Embryonic facial prominence (tissue), 1 donor: ENCODE measurements at regions not wholly inside any gene's neighbourhood (a gene's known extent, or its start where the extent isn't known, plus 50 kb on each side); places are given as distances from the start of the nearest gene placed in this dataset.

Source experiments
- DNase-seq: peaks from one replicate; pipeline ENCODE4 v3.0.0-alpha.2; 2016; ENCODE audit errors: extremely low spot score

DNA sequence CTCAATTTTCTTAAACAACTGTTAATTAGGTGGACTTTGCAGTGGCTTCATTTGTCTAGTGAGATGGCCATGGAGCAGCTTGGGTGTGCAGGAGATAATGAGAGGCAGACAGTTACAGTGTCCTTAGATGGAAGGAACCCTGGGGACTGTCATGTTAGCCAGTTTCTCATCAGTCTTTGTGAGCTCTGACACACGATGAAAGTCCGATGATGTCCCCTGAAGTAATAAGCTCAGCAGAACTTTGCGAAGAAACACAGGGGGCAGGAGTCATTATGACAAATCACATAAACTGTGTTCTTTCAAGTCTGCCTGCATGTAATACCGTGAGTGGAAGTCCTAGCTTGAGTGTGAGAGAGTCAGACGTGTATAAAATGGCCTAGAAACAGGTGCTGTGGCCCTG lies 201.8 kb downstream of the DRD1 start:
- no peak for DNase-seq

- no peak for DNase-seq
Measured at GRCh38 chr5:175238326-175238725, 205.7 kb downstream of the DRD1 start.

GRCh38 chr5:175236176-175236575 lies 207.8 kb downstream of the DRD1 start:
- DNase-seq, result no peak

DNA sequence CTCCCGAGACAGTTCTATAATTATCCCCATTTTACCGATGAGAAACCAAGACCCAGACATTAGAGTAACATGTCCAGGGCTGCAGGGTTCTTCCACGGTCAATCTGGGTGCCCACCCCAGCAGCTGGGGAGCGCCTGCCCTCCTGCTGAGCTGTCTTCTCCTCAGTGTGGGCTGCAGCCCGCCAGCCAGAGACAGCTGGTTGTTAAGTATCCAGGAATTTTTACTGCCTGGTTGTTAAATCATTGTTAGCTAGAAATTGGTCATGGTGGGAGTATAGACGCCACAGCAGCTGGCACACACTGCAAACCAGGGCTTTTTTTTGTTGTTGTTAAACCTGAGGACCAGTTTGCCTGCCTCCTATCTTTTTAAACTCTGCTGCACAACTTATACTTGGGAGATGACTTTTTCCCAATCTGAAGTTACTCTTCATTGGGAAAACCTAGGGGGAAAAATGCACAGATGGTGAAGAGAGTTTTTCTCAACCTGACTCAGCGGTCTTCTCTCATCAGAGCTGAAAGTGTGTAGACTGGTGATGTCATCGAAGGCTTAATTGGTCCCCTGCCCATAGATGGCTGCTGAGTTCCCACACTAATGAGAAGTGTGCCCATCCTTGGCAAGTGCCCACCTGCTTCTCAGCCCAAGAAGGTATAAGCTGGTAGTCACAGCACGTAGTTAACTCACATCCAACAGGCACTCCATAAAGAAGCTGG lies 208.6 kb downstream of the DRD1 start:
- DNase-seq, result no peak

- no peak for DNase-seq
Measured at GRCh38 chr5:175230299-175230698, 213.7 kb downstream of the DRD1 start.

GRCh38 chr5:175226506-175226905 lies 217.5 kb downstream of the DRD1 start:
- DNase-seq, result no peak

GRCh38 chr5:175223291-175223690 lies 220.7 kb downstream of the DRD1 start:
- DNase-seq, result no peak

DNA sequence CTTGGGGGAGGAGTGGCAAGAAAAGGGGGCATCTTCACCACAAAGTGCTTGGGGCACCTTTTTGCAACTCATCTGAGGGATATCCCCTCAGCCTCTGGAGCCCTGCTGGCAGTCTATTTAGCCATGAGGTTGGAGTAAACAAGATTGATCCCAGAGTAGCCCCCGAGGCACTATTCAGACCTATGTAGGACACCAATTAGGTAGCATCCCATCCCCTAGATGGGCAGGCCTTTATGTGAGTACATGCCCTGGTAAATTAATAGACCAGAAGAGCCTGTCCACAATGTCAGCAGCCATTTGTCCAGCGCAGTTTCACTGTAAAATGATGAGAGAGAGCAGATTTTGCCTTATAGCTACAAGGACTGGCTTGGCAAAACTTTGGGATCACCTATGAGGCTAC lies 221.4 kb downstream of the DRD1 start:
- DNase-seq, result no peak

GRCh38 chr5:175220549-175220948 lies 223.4 kb downstream of the DRD1 start:
- no peak for DNase-seq

DNA sequence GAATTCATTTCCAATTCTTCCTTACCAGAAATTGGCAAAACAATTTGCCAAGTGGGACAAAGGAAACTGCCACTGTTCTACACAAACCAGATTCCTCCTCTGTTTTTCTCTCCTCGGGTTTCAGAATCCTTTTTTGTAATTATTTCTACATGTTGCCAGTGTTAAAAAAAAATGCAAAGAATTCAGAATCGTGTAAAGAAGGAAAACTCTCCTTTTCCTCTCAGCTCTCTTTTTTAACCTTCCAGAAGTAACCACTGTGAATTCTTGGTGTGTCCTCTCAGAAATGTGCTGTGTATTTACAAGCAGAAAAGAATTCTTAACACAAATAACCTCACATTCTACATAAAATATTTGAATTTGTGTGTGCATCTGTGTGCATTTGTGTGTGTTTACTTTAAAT lies 224.6 kb downstream of the DRD1 start:
- no peak for DNase-seq

- DNase-seq, result no peak
Measured at GRCh38 chr5:175216991-175217390, 227.0 kb downstream of the DRD1 start.

DNA sequence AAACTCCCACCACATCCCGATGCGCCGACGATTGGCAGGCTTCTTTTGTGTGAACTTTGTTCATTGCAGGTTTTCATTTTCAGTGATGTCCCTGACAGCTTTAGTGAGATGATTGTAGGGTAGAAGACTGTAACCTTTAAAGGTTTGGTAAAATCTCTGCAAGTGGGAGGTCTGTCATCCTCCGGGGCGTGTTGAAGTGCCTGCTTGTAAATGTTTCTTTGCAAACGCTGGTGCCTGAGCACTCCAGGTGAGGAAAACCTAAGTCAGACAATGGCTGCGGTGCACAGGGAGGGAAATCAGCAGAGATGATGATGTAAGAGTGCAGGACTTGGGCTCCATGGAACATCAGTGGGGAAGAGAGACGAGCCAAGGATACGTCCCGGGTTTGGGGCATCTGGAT lies 228.1 kb downstream of the DRD1 start:
- no peak for DNase-seq

GRCh38 chr5:175214152-175214551 lies 229.8 kb downstream of the DRD1 start:
- DNase-seq, result no peak

DNA sequence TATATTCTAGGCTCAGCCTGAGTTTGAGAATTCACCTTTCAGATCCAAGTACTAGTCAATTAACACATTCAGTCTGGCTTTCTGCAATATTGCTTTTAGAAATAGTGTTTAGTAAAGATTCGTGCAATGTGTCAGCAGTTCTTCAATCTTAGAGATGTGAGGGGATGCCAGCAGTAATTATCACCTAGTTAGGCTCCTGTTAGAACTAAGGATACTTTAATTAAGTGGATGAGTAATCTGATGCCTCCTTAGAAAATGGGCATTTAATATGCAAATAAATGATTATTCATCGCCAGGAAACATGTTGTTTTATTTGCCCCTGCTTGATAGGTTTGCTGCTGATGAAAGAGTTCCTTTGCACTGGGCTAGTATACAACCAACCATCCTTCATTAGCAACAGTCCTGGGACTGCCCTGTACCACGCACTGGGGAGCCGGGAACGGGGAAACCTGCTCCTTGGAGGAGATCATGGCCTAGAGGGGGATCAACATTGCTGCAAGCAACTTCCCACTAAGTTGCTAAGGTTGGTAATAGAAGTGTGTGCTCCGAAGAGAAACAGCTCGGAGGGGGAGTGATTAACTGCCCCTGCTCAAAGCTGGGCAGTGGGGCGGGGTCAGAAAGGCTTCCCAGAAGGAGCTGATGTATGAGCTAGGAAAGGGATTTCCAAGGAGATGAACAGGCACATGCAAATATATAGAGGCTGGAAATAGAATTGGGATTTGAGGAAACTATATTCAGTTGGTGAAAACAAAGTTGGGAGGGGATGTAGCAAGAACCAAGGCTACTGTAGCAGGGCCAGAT lies 231.8 kb downstream of the DRD1 start:
- no peak for DNase-seq

DNA sequence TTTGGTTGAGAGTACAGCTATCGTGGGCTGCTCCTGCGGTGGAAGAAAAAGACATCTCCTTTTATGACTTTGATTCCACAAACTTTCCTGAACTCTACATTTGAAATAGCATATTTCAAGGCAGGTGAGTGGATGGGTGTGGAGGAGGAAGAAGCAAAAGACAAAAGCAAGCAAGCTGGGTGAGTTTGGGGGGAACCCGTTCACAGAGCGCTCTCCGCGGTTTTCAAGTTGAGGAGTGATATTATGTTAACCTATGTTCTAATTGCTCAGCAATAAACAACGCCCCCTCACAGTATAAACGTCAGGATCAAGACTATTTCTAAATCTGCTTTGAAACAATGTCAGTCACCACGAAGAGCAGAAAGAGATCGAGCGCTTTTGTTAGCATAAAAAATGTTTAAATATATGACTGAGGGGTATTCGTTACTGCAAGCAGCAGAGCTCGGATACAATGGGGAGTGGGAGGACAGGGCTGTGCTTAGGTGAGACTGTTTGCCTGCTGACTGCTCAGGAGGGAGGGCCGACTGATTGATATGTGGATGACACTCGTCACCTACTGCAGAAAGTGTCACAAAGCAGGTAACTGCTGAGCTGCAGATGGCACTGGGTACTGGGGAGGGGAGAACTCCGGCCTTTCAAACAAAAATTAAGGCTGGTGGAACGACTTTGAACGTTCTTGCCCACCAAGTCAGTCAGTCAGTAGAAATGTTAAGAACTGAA lies 236.5 kb downstream of the DRD1 start:
- DNase-seq, result no peak

DNA sequence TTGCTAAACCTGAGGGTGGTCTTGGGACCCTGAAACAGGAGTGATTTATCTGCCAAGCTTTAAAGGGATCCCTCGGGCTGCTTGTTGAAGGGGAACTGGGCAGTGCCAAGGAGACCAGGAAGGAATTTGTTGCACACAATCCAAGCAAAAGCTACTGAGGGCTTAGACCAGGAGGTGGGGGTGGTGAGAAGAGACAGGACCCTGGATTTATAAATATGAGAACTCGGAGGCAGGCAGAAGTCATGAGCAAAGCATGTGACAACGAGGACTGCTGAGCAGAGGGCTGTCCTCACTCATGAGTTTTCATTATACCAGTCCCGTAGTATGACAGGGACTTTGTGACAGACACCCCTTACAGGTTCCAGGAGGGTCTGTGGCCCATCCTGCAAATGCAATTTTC lies 237.3 kb downstream of the DRD1 start:
- no peak for DNase-seq

DNA sequence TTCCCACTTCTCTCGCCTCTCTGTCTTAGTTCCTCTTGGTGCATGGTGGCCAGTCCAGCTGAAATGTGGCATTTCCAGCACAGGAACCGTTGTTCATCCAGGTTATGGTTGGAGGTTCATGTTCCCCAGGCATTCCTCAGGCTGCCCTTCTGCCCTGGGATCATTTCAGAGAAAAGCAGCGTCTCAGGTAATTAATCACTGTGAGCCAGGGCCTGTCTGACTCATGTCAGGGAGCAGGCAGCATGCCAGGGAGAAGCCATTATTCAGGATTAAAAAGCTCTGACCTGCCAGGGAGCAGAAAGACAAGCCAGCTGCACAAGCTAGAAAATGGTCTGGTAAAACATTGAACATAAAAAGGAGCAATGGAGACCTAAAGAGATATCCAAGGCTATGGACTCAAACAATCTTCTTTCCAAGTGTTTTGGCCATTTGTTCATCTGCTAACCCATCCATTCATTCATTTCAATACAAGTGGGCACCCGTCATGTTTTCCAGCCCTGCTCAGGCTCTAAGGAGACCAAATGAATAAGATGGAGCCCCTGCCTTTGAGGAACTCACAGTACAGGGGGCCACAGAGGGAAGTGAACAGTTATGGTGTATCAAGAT lies 241.4 kb downstream of the DRD1 start:
- DNase-seq, result no peak

GRCh38 chr5:175201393-175201792 lies 242.6 kb downstream of the DRD1 start:
- no peak for DNase-seq

- DNase-seq, result no peak
Measured at GRCh38 chr5:175195698-175196656, 248.0 kb downstream of the DRD1 start.

- no peak for DNase-seq
Measured at GRCh38 chr5:175181331-175181730, 262.7 kb downstream of the DRD1 start.

- DNase-seq, result no peak
Measured at GRCh38 chr5:175170899-175171298, 273.1 kb downstream of the DRD1 start.
